H9 (cell line): ENCODE measurements at regions not wholly inside any gene's neighbourhood (a gene's known extent, or its start where the extent isn't known, plus 50 kb on each side); places are given as distances from the start of the nearest gene placed in this dataset.

Source experiments
- DNase-seq: peaks from one replicate; pipeline ENCODE4 v3.0.0-alpha.2; 2017
- H2AFZ ChIP-seq: one replicate; pipeline ENCODE4 v1.6.1; 2013; ENCODE audit warnings: mild to moderate bottlenecking, low read length, control low read depth, moderate library complexity
- H2AK5ac ChIP-seq: 2 replicates; pipeline ENCODE4 v1.6.1; 2013; ENCODE audit warnings: low read length, control low read depth, mixed read lengths; ENCODE audit not compliant: insufficient read length
- H2BK120ac ChIP-seq: one replicate; pipeline ENCODE4 v1.6.1; 2013; ENCODE audit warnings: low read depth, mild to moderate bottlenecking, low read length, control low read depth, inconsistent platforms; ENCODE audit not compliant: poor library complexity, severe bottlenecking
- H2BK12ac ChIP-seq: 2 replicates; pipeline ENCODE4 v1.6.1; 2013; ENCODE audit warnings: low read length, control low read depth, mixed read lengths, low read depth; ENCODE audit not compliant: insufficient read length
- H2BK15ac ChIP-seq: 2 replicates; pipeline ENCODE4 v1.6.1; 2013; ENCODE audit warnings: low read depth, low read length, control low read depth
- H2BK20ac ChIP-seq: one replicate; pipeline ENCODE4 v1.6.1; 2013; ENCODE audit warnings: low read depth, mild to moderate bottlenecking, low read length, control low read depth, inconsistent platforms; ENCODE audit not compliant: poor library complexity, severe bottlenecking
- H2BK5ac ChIP-seq: 2 replicates; pipeline ENCODE4 v1.6.1; 2013; ENCODE audit warnings: low read length, control low read depth, mixed read lengths; ENCODE audit not compliant: insufficient read length
- H3K14ac ChIP-seq: 2 replicates; pipeline ENCODE4 v1.6.1; 2013; ENCODE audit warnings: low read length, control low read depth; ENCODE audit not compliant: insufficient read depth
- H3K18ac ChIP-seq: 2 replicates; pipeline ENCODE4 v1.6.1; 2013; ENCODE audit warnings: low read depth, mild to moderate bottlenecking, mixed read lengths, low read length, control low read depth; ENCODE audit not compliant: insufficient read length
- H3K23ac ChIP-seq: 2 replicates; pipeline ENCODE4 v1.6.1; 2013; ENCODE audit warnings: low read length, control low read depth, mixed read lengths, low read depth; ENCODE audit not compliant: insufficient read length
- H3K23me2 ChIP-seq: 2 replicates; pipeline ENCODE4 v1.6.1; 2013; ENCODE audit warnings: low read depth, mild to moderate bottlenecking, mixed read lengths, low read length, control low read depth; ENCODE audit not compliant: insufficient read length, poor library complexity, severe bottlenecking
- H3K27ac ChIP-seq: 2 replicates; pipeline ENCODE4 v1.5.1; 2013; ENCODE audit warnings: low read length, control low read depth, mixed read lengths, low read depth; ENCODE audit not compliant: insufficient read length
- H3K27me3 ChIP-seq: 2 replicates; pipeline ENCODE4 v1.6.1; 2013; ENCODE audit warnings: low read length, control low read depth, inconsistent platforms; ENCODE audit not compliant: insufficient read depth
- H3K4ac ChIP-seq: 2 replicates; pipeline ENCODE4 v1.6.1; 2013; ENCODE audit warnings: low read depth, mild to moderate bottlenecking, control low read depth, inconsistent platforms, low read length, moderate library complexity
- H3K4me1 ChIP-seq: 2 replicates; pipeline ENCODE4 v1.6.1; 2013; ENCODE audit warnings: low read length, control low read depth, inconsistent platforms; ENCODE audit not compliant: insufficient read depth
- H3K4me2 ChIP-seq: 2 replicates; pipeline ENCODE4 v1.6.1; 2013; ENCODE audit warnings: low read length, control low read depth, mixed read lengths; ENCODE audit not compliant: insufficient read length, insufficient read depth
- H3K56ac ChIP-seq: 2 replicates; pipeline ENCODE4 v1.6.1; 2013; ENCODE audit warnings: low read depth, mild to moderate bottlenecking, mixed read lengths, low read length, control low read depth; ENCODE audit not compliant: insufficient read length
- H3K79me1 ChIP-seq: 2 replicates; pipeline ENCODE4 v1.6.1; 2013; ENCODE audit warnings: low read depth, mild to moderate bottlenecking, moderate library complexity, low read length, control low read depth, inconsistent platforms; ENCODE audit not compliant: insufficient read depth, poor library complexity, severe bottlenecking
- H3K79me2 ChIP-seq: 2 replicates; pipeline ENCODE4 v1.6.1; 2013; ENCODE audit warnings: low read length, control low read depth, inconsistent platforms; ENCODE audit not compliant: insufficient read depth
- H3K9ac ChIP-seq: 2 replicates; pipeline ENCODE4 v1.6.1; 2013; ENCODE audit warnings: low read length, control low read depth, mixed read lengths; ENCODE audit not compliant: insufficient read length; ENCODE audit errors: extremely low read depth
- H3K9me3 ChIP-seq: one replicate; pipeline ENCODE4 v1.6.1; 2013; ENCODE audit warnings: low read depth, low read length, inconsistent platforms; ENCODE audit not compliant: control insufficient read depth
- H3T11ph ChIP-seq: one replicate; pipeline ENCODE4 v1.6.1; 2013; ENCODE audit warnings: mild to moderate bottlenecking, low read length, control low read depth, inconsistent platforms
- H4K20me1 ChIP-seq: one replicate; pipeline ENCODE4 v1.6.1; 2013; ENCODE audit not compliant: control insufficient read depth, insufficient read length, insufficient read depth
- H4K5ac ChIP-seq: 2 replicates; pipeline ENCODE4 v1.6.1; 2013; ENCODE audit warnings: low read depth, mild to moderate bottlenecking, mixed read lengths, low read length, control low read depth; ENCODE audit not compliant: insufficient read length
- H4K8ac ChIP-seq: replicated peaks from 2 replicates; pipeline ENCODE4 v1.6.1; 2013; ENCODE audit warnings: low read length, control low read depth, mixed read lengths, low read depth; ENCODE audit not compliant: insufficient read length
- H4K91ac ChIP-seq: 2 replicates; pipeline ENCODE4 v1.6.1; 2013; ENCODE audit warnings: low read depth, mild to moderate bottlenecking, moderate library complexity, mixed read lengths, low read length, control low read depth; ENCODE audit not compliant: insufficient read length
- H3K27ac Mint-ChIP-seq, 3 experiments: 2 replicates in 2 of 3; 3 replicates in 1 of 3; pipeline ENCODE4 v1.8.0; 2020 to 2021; ENCODE audit warnings: mixed read lengths in 3 of 3, mild to moderate bottlenecking in 1 of 3, moderate library complexity in 1 of 3
- H3K27me3 Mint-ChIP-seq: 2 replicates; pipeline ENCODE4 v1.8.0; 2021; ENCODE audit warnings: low read depth, mild to moderate bottlenecking, moderate library complexity, mixed read lengths
- H3K36me3 Mint-ChIP-seq, 3 experiments: 2 replicates in 2 of 3; 3 replicates in 1 of 3; pipeline ENCODE4 v1.8.0; 2020 to 2021; ENCODE audit warnings: low read depth in 3 of 3, mixed read lengths in 3 of 3; ENCODE audit not compliant: insufficient read depth in 1 of 3
- H3K4me1 Mint-ChIP-seq, 2 experiments: 2 replicates each; pipeline ENCODE4 v1.8.0; 2020; ENCODE audit warnings: mixed read lengths in 2 of 2
- H3K4me3 Mint-ChIP-seq, 2 experiments: 2 replicates in 1 of 2; 3 replicates in 1 of 2; pipeline ENCODE4 v1.8.0; 2020 to 2021; ENCODE audit warnings: mild to moderate bottlenecking in 2 of 2, mixed read lengths in 2 of 2, moderate library complexity in 1 of 2
- H3K9me3 Mint-ChIP-seq, 2 experiments: 2 replicates in 1 of 2; 3 replicates in 1 of 2; pipeline ENCODE4 v1.8.0; 2020; ENCODE audit warnings: mild to moderate bottlenecking in 2 of 2, mixed read lengths in 2 of 2, moderate library complexity in 1 of 2
- CTCF ChIP-seq: fragments of 200-600 bp; sonication (generic); conservative IDR thresholded peaks from 3 replicates; pipeline ENCODE4 v1.8.0; 2021; ENCODE audit warnings: antibody characterized with exemption, mild to moderate bottlenecking
- WGBS: extraction: QIAGEN DNeasy Blood & Tissue Kit; methylation state at CpG from one replicate; pipeline ENCODE4 v1.1.7; 2013; ENCODE audit warnings: missing lambda C conversion rate, low lambda C conversion rate, mixed read lengths; ENCODE audit not compliant: insufficient read length; ENCODE audit errors: extremely low coverage; 5-methylcytosine and 5-hydroxymethylcytosine counted together

- no peak overlapping the region for H2AFZ ChIP-seq
- no peak overlapping the region for H2BK5ac ChIP-seq
- H4K5ac ChIP-seq, result no peak overlapping the region
- Mint-ChIP-seq H3K36me3 (peaks cover 0 to 4% (median 0%) of the 10 kb centered on the region in 3 experiments; a peak in 1 of 7 replicates), H3K4me3 (no peak overlapping the region), H3K27ac (peak overlapping the region in 1 of 3 experiments; percentile 44; a peak in 1 of 7 replicates), H3K27me3 (no peaks in the 10 kb centered on the region), H3K9me3 (peaks cover 10% of the 10 kb centered on the region in 2 experiments), H3K4me1 (peaks cover 13 to 18% of the 10 kb centered on the region in 2 experiments)
- no peak overlapping the region for H3K23ac ChIP-seq
- H3K79me2 ChIP-seq, result no peaks in the 10 kb centered on the region
- H3K9ac ChIP-seq, result no peak overlapping the region
- no peak for TF ChIP-seq CTCF
- no peak overlapping the region for H3K4ac ChIP-seq
- H4K91ac ChIP-seq, result no peak overlapping the region
- no peak overlapping the region for H3K4me2 ChIP-seq
- no peak overlapping the region for H2BK15ac ChIP-seq
- no peak overlapping the region for H3T11ph ChIP-seq
- WGBS, result no CpG with 5 or more reads among the region's 4 CpGs
- H4K8ac ChIP-seq, result no peak overlapping the region
- H2BK12ac ChIP-seq, result no peak overlapping the region
- no peaks in the 10 kb centered on the region for H3K23me2 ChIP-seq
- no peak overlapping the region for H2AK5ac ChIP-seq
- no peaks in the 10 kb centered on the region for H4K20me1 ChIP-seq
- H3K9me3 ChIP-seq, result no peaks in the 10 kb centered on the region
- H3K14ac ChIP-seq, result no peak overlapping the region
- no peaks in the 10 kb centered on the region; the same call in 1 of the 2 replicates for H3K4me1 ChIP-seq
- no peaks in the 10 kb centered on the region for H3K79me1 ChIP-seq
- no peak overlapping the region for H3K27ac ChIP-seq
- H3K27me3 ChIP-seq, result no peaks in the 10 kb centered on the region
- no peak overlapping the region for H2BK120ac ChIP-seq
- DNase-seq, result no peak
- H3K18ac ChIP-seq, result no peak overlapping the region
- H3K56ac ChIP-seq, result no peak overlapping the region
- H2BK20ac ChIP-seq, result no peak overlapping the region
Observed at GRCh38 chr1:101377084-101377835, 140.4 kb downstream of the S1PR1 start.
